HUES48 (cell line): ENCODE measurements at regions not wholly inside any gene's neighbourhood (a gene's known extent, or its start where the extent isn't known, plus 50 kb on each side); places are given as distances from the start of the nearest gene placed in this dataset.
"Not testable (repeated sequence)": the region's sequence is repeated elsewhere in the genome, so short reads cannot be mapped to it uniquely, and the experiment has no call there.

Experiments
- H3K27ac ChIP-seq: one replicate; pipeline ENCODE4 v1.7.0; 2013; ENCODE audit warnings: low read depth, low read length, inconsistent platforms
- H3K27me3 ChIP-seq: 2 replicates; pipeline ENCODE4 v1.6.1; 2013; ENCODE audit warnings: mild to moderate bottlenecking, low read length; ENCODE audit not compliant: control insufficient read depth, insufficient read depth
- H3K36me3 ChIP-seq: 2 replicates; pipeline ENCODE4 v1.6.1; 2013; ENCODE audit warnings: low read length; ENCODE audit not compliant: control insufficient read depth, insufficient read depth
- H3K4me1 ChIP-seq: 2 replicates; pipeline ENCODE4 v1.6.1; 2013; ENCODE audit warnings: mild to moderate bottlenecking, low read length; ENCODE audit not compliant: control insufficient read depth, insufficient read depth
- H3K4me3 ChIP-seq: 2 replicates; pipeline ENCODE4 v1.5.1; 2013; ENCODE audit warnings: mild to moderate bottlenecking, low read depth, low read length
- H3K9ac ChIP-seq: 2 replicates; pipeline ENCODE4 v1.6.1; 2013; ENCODE audit warnings: mild to moderate bottlenecking, low read depth, low read length, moderate library complexity
- H3K9me3 ChIP-seq: 2 replicates; pipeline ENCODE4 v1.6.1; 2013; ENCODE audit warnings: low read length; ENCODE audit not compliant: control insufficient read depth, insufficient read depth

GRCh38 chr6:141877275-141877983, 255.3 kb upstream of the GJE1 start:
- Histone ChIP-seq H3K27me3 (no peaks in the 10 kb centered on the region), H3K36me3 (no peaks in the 10 kb centered on the region), H3K4me1 (no peaks in the 10 kb centered on the region), H3K27ac (no peak overlapping the region), H3K9me3 (no peaks in the 10 kb centered on the region), H3K9ac (no peak overlapping the region), H3K4me3 (no peak overlapping the region)

GRCh38 chr6:141874930-141875602, 257.7 kb upstream of the GJE1 start:
- no peak overlapping the region for H3K4me3 ChIP-seq
- no peak overlapping the region for H3K27ac ChIP-seq
- no peaks in the 10 kb centered on the region for H3K4me1 ChIP-seq
- H3K9me3 ChIP-seq = no peaks in the 10 kb centered on the region
- H3K27me3 ChIP-seq = no peaks in the 10 kb centered on the region
- no peaks in the 10 kb centered on the region for H3K36me3 ChIP-seq
- no peak overlapping the region for H3K9ac ChIP-seq

GRCh38 chr6:141869509-141869908, 263.2 kb upstream of the GJE1 start:
- H3K4me1 ChIP-seq, H3K9me3 ChIP-seq, H3K27ac ChIP-seq: not testable (repeated sequence)

GRCh38 chr6:141867767-141868166, 265.0 kb upstream of the GJE1 start:
- Histone ChIP-seq H3K9ac (no peak overlapping the region), H3K4me1 (no peaks in the 10 kb centered on the region), H3K9me3 (no peaks in the 10 kb centered on the region), H3K4me3 (no peak overlapping the region), H3K27me3 (no peaks in the 10 kb centered on the region), H3K27ac (no peak overlapping the region), H3K36me3 (no peaks in the 10 kb centered on the region)

More at GRCh38 chr6:141869509-141869908, 263.2 kb upstream of the GJE1 start:
- not testable (repeated sequence) for H3K4me3 ChIP-seq, H3K9ac ChIP-seq, H3K36me3 ChIP-seq, H3K27me3 ChIP-seq

- Histone ChIP-seq H3K9ac (no peak overlapping the region), H3K27me3 (no peaks in the 10 kb centered on the region), H3K9me3 (no peaks in the 10 kb centered on the region), H3K27ac (no peak overlapping the region), H3K4me1 (no peaks in the 10 kb centered on the region), H3K4me3 (no peak overlapping the region), H3K36me3 (no peaks in the 10 kb centered on the region)
Observed at GRCh38 chr6:141866731-141867497, 265.8 kb upstream of the GJE1 start.

GRCh38 chr6:141851063-141851462, 281.7 kb upstream of the GJE1 start:
- no peaks in the 10 kb centered on the region for H3K27me3 ChIP-seq
- H3K27ac ChIP-seq = no peak overlapping the region
- H3K4me3 ChIP-seq = no peak overlapping the region
- H3K36me3 ChIP-seq = no peaks in the 10 kb centered on the region
- H3K9me3 ChIP-seq = no peaks in the 10 kb centered on the region
- peaks cover 5% of the 10 kb centered on the region; the same call in 1 of the 2 replicates for H3K4me1 ChIP-seq
- no peak overlapping the region for H3K9ac ChIP-seq

GRCh38 chr6:141848029-141848890, 284.5 kb upstream of the GJE1 start:
- H3K4me3 ChIP-seq = no peak overlapping the region
- H3K27ac ChIP-seq = no peak overlapping the region
- H3K9ac ChIP-seq = no peak overlapping the region
- H3K9me3 ChIP-seq = no peaks in the 10 kb centered on the region
- peaks cover 5% of the 10 kb centered on the region; the same call in 1 of the 2 replicates for H3K4me1 ChIP-seq
- H3K27me3 ChIP-seq = no peaks in the 10 kb centered on the region
- H3K36me3 ChIP-seq = no peaks in the 10 kb centered on the region

GRCh38 chr6:141846639-141847038, 286.1 kb upstream of the GJE1 start:
- no peaks in the 10 kb centered on the region for H3K9me3 ChIP-seq
- no peak overlapping the region for H3K4me3 ChIP-seq
- H3K27me3 ChIP-seq = no peaks in the 10 kb centered on the region
- H3K4me1 ChIP-seq = peaks cover 5% of the 10 kb centered on the region; the same call in 1 of the 2 replicates
- H3K9ac ChIP-seq = no peak overlapping the region
- no peaks in the 10 kb centered on the region for H3K36me3 ChIP-seq
- H3K27ac ChIP-seq = no peak overlapping the region

GRCh38 chr6:141843178-141843834, 289.4 kb upstream of the GJE1 start:
- Histone ChIP-seq H3K27ac (no peak overlapping the region), H3K36me3 (no peaks in the 10 kb centered on the region), H3K9ac (no peak overlapping the region), H3K4me1 (peaks cover 5% of the 10 kb centered on the region; the same call in 1 of the 2 replicates), H3K27me3 (no peaks in the 10 kb centered on the region), H3K4me3 (no peak overlapping the region), H3K9me3 (no peaks in the 10 kb centered on the region)

GRCh38 chr6:141833001-141833655, 299.6 kb upstream of the GJE1 start:
- H3K4me1 ChIP-seq = peaks cover 27% of the 10 kb centered on the region
- no peaks in the 10 kb centered on the region for H3K9me3 ChIP-seq
- H3K27me3 ChIP-seq = no peaks in the 10 kb centered on the region
- no peak overlapping the region for H3K27ac ChIP-seq
- H3K9ac ChIP-seq = no peak overlapping the region
- no peak overlapping the region for H3K4me3 ChIP-seq
- H3K36me3 ChIP-seq = no peaks in the 10 kb centered on the region
